HCT116 (cell line): ENCODE measurements at regions not wholly inside any gene's neighbourhood (a gene's known extent, or its start where the extent isn't known, plus 50 kb on each side); places are given as distances from the start of the nearest gene placed in this dataset.

Experiments
- ATAC-seq: fragments of 200-7000 bp; cut with Tn5 transposase; 2 replicates; pipeline ENCODE4 v1.9.1; 2020; ENCODE audit warnings: mild to moderate bottlenecking, moderate library complexity
- BruUV-seq: library from RNA; stranded (reverse); fragments of 400-500 nt; replicated peaks from 2 replicates; lab custom pipeline; 2021; lab: Mats Ljungman, UMichigan
- CTCF ChIA-PET: fragments of 300-600 bp; sonication (Branson Sonifier 250); formaldehyde crosslinking; loops from one replicate; lab custom pipeline; 2021; ENCODE audit warnings: antibody characterized with exemption; lab: Charles Lee
- POLR2A ChIA-PET: fragments of 300-600, 350-600 bp; sonication (Branson Sonifier 250); formaldehyde crosslinking; loops from one replicate; lab custom pipeline; 2021; ENCODE audit warnings: antibody characterized with exemption; lab: Charles Lee
- RAD21 ChIA-PET, 2 experiments: fragments of 300-600 bp; sonication (Branson Sonifier 250); formaldehyde crosslinking; loops; one replicate each; lab custom pipeline; 2023; ENCODE audit warnings: low total read pairs in 2 of 2; ENCODE audit not compliant: uncharacterized antibody in 2 of 2, unreplicated experiment in 2 of 2, low non-redundant PET in 1 of 2; lab: Charles Lee
- DNase-seq: peaks from one replicate; pipeline ENCODE4 v3.0.0-alpha.2; 2010; ENCODE audit warnings: low read depth, low spot score
- H2AFZ ChIP-seq: fragments of 200-600 bp; shearing (Covaris generic), sonication (generic); 2 replicates; pipeline ENCODE4 v1.6.1; 2017; ENCODE audit warnings: low read depth, mixed run types, mixed read lengths, antibody characterized with exemption, low read length; ENCODE audit not compliant: poor library complexity, severe bottlenecking
- H3K27ac ChIP-seq: 2 replicates; pipeline ENCODE4 v1.5.1; 2012; ENCODE audit warnings: low read depth, low read length
- H3K27me3 ChIP-seq: fragments of 200-600 bp; sonication (generic); 2 replicates; pipeline ENCODE4 v1.6.1; 2016; ENCODE audit warnings: mixed run types, low read length, mixed read lengths; ENCODE audit not compliant: insufficient read depth
- H3K36me3 ChIP-seq, 2 experiments: fragments of 200-500 bp in 1 of 2; fragments of 200-600 bp in 1 of 2; sonication (Bioruptor generic) in 1 of 2; sonication (generic) in 1 of 2; 2 replicates each; pipeline versions ENCODE4 v1.5.1 to v1.6.1; 2014 to 2016; ENCODE audit warnings: low read length in 2 of 2, inconsistent platforms in 1 of 2, mixed read lengths in 1 of 2, mixed run types in 1 of 2; ENCODE audit not compliant: insufficient read depth in 2 of 2, control insufficient read depth in 1 of 2
- H3K4me1 ChIP-seq, 2 experiments: fragments of 200-600 bp in 1 of 2; sonication (generic) in 1 of 2; 2 replicates each; pipeline versions ENCODE4 v1.5.1 to v1.6.1; 2012 to 2017; ENCODE audit warnings: low read length in 2 of 2, inconsistent platforms in 1 of 2, mild to moderate bottlenecking in 1 of 2, mixed read lengths in 1 of 2, mixed run types in 1 of 2, moderate library complexity in 1 of 2; ENCODE audit not compliant: insufficient read depth in 2 of 2, control insufficient read depth in 1 of 2
- H3K4me2 ChIP-seq: fragments of 200-600 bp; sonication (generic); 2 replicates; pipeline ENCODE4 v1.6.1; 2017; ENCODE audit warnings: mixed run types, low read length, mixed read lengths
- H3K4me3 ChIP-seq, 2 experiments: fragments of 200-600 bp in 1 of 2; sonication (generic) in 1 of 2; replicated peaks in 1 of 2; 2 replicates each; pipeline ENCODE4 v1.5.1; 2011 to 2016; ENCODE audit warnings: low read length in 2 of 2, control low read depth in 1 of 2, low read depth in 1 of 2, mild to moderate bottlenecking in 1 of 2, mixed read lengths in 1 of 2, mixed run types in 1 of 2
- H3K79me2 ChIP-seq: fragments of 200-600 bp; sonication (generic); 2 replicates; pipeline ENCODE4 v1.6.1; 2017; ENCODE audit warnings: mild to moderate bottlenecking, mixed run types, low read length, moderate library complexity, mixed read lengths; ENCODE audit not compliant: insufficient read depth
- H3K9ac ChIP-seq: fragments of 200-600 bp; sonication (generic); 2 replicates; pipeline ENCODE4 v1.6.1; 2016; ENCODE audit warnings: low read length, mixed read lengths
- H3K9me2 ChIP-seq: fragments of 200-600 bp; sonication (generic), shearing (Covaris generic); 2 replicates; pipeline ENCODE4 v1.6.1; 2017; ENCODE audit warnings: mixed run types, mild to moderate bottlenecking, moderate library complexity; ENCODE audit not compliant: insufficient read depth
- H3K9me3 ChIP-seq, 2 experiments: fragments of 200-500 bp in 1 of 2; fragments of 200-600 bp in 1 of 2; sonication (Bioruptor generic) in 1 of 2; sonication (generic) in 1 of 2; 2 replicates each; pipeline ENCODE4 v1.6.1; 2014 to 2017; ENCODE audit warnings: low read length in 2 of 2, mixed read lengths in 2 of 2, inconsistent platforms in 1 of 2, low read depth in 1 of 2, mild to moderate bottlenecking in 1 of 2, mixed run types in 1 of 2, moderate library complexity in 1 of 2; ENCODE audit not compliant: control insufficient read depth in 1 of 2, insufficient read depth in 1 of 2
- H4K20me1 ChIP-seq: fragments of 200-600 bp; sonication (generic), shearing (Covaris generic); 2 replicates; pipeline ENCODE4 v1.6.1; 2017; ENCODE audit warnings: mixed run types, mild to moderate bottlenecking, moderate library complexity; ENCODE audit not compliant: insufficient read depth
- CBX3 ChIP-seq: IDR thresholded peaks from 2 replicates; pipeline ENCODE4 v1.6.1; 2012; ENCODE audit warnings: low read depth
- CEBPB ChIP-seq: IDR thresholded peaks from 2 replicates; pipeline ENCODE4 v1.6.1; 2012; ENCODE audit warnings: low read depth
- CTCF ChIP-seq, 3 experiments: fragments of 200-600 bp in 1 of 3; sonication (generic) in 1 of 3; IDR thresholded peaks in 2 of 3; conservative IDR thresholded peaks in 1 of 3; 2 replicates each; pipeline ENCODE4 v1.5.1; 2012 to 2017; ENCODE audit warnings: low read depth in 2 of 3, low read length in 2 of 3, antibody characterized with exemption in 1 of 3, borderline replicate concordance in 1 of 3, control low read depth in 1 of 3, mild to moderate bottlenecking in 1 of 3, mixed read lengths in 1 of 3, mixed run types in 1 of 3, moderate library complexity in 1 of 3; ENCODE audit not compliant: insufficient read depth in 1 of 3
- EZH2phosphoT487 ChIP-seq: fragments of 200-600 bp; IDR thresholded peaks from 2 replicates; pipeline ENCODE4 v1.6.1; 2018; ENCODE audit warnings: antibody characterized with exemption, borderline replicate concordance
- FOSL1 ChIP-seq: IDR thresholded peaks from 2 replicates; pipeline ENCODE4 v1.6.1; 2012; ENCODE audit warnings: low read depth
- JUND ChIP-seq: IDR thresholded peaks from 2 replicates; pipeline ENCODE4 v1.6.1; 2012
- POLR2A ChIP-seq: IDR thresholded peaks from 2 replicates; pipeline ENCODE4 v1.7.0; 2011; ENCODE audit warnings: borderline replicate concordance; ENCODE audit not compliant: insufficient read depth, insufficient read length; ENCODE audit errors: extremely low read depth
- RAD21 ChIP-seq: IDR thresholded peaks from 2 replicates; pipeline ENCODE4 v1.6.1; 2012; ENCODE audit warnings: low read depth, mild to moderate bottlenecking
- REST ChIP-seq: IDR thresholded peaks from 2 replicates; pipeline ENCODE4 v1.6.1; 2012; ENCODE audit warnings: low read depth
- SRF ChIP-seq: IDR thresholded peaks from 2 replicates; pipeline ENCODE4 v1.6.1; 2012; ENCODE audit warnings: low read depth
- TCF7L2 ChIP-seq: IDR thresholded peaks from 2 replicates; pipeline ENCODE4 v1.7.0; 2011; ENCODE audit warnings: borderline replicate concordance, inconsistent platforms; ENCODE audit not compliant: insufficient read depth, insufficient read length; ENCODE audit errors: extremely low read depth
- YY1 ChIP-seq: IDR thresholded peaks from 2 replicates; pipeline ENCODE4 v1.6.1; 2011; ENCODE audit warnings: low read length, low read depth, moderate library complexity, mild to moderate bottlenecking; ENCODE audit not compliant: insufficient replicate concordance; ENCODE audit errors: extremely low read depth
- ZNF274 ChIP-seq: fragments of 200-500 bp; sonication (Bioruptor generic); IDR thresholded peaks from 2 replicates; pipeline ENCODE4 v1.6.1; 2014; ENCODE audit warnings: mild to moderate bottlenecking, low read depth, low read length, inconsistent platforms
- intact Hi-C: fragments of 100-400 bp; cut with micrococcal nuclease; formaldehyde crosslinking; loops from 2 replicates; pipeline ENCODE4 v1.10.0; 2022
- TF ChIP-seq, protein P1 (sequence below): IDR thresholded peaks from 2 replicates; pipeline ENCODE4 v1.6.1; 2012
- TF ChIP-seq, protein P2 (sequence below): IDR thresholded peaks from 2 replicates; pipeline ENCODE4 v1.6.1; 2011; ENCODE audit warnings: mild to moderate bottlenecking, low read length, moderate library complexity; ENCODE audit not compliant: insufficient replicate concordance; ENCODE audit errors: extremely low read depth

DNA sequence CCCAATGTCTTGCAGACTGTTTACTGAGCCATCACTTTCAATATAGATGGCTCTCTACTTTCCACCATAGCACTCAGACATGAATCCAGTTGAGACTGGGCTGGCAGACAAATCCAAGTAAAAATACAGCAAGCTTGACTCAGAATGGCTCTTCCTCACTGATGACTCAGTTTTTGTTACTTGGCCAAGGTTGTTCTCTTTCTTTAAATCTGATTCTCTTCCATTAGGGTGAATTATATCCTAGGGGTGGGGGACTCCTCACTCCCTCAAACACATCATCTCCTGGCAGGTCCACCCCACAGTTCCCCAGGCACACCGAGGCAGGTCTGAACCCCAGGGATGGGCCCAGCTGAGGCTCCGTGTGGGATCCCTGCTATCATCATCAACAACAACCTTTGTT is 157.9 kb downstream of the MEX3B start:
- BruUV-seq = no TSS peak
- Histone ChIP-seq H2AFZ (no peak overlapping the region), H3K27me3 (peaks cover 17% of the 10 kb centered on the region; the same call in 1 of the 2 replicates), H3K9ac (no peak overlapping the region), H3K4me2 (no peak overlapping the region), H4K20me1 (no peaks in the 10 kb centered on the region), H3K79me2 (no peaks in the 10 kb centered on the region), H3K4me3 (no peak overlapping the region), H3K27ac (no peak overlapping the region), H3K9me3 (no peaks in the 10 kb centered on the region), H3K36me3 (no peaks in the 10 kb centered on the region), H3K9me2 (no peaks in the 10 kb centered on the region), H3K4me1 (no peaks in the 10 kb centered on the region)
- ChIA-PET POLR2A (no interaction called here), RAD21 (no interaction called here), CTCF (no interaction called here)
- DNase-seq = no peak
- no peak for ATAC-seq
- no peak for TF ChIP-seq JUND
- TF ChIP-seq REST = no peak
- no peak for TF ChIP-seq SRF
- no peak for TF ChIP-seq POLR2A
- no peak for TF ChIP-seq ZNF274
- TF ChIP-seq RAD21 = no peak
- TF ChIP-seq CBX3 = no peak
- TF ChIP-seq YY1 = no peak
- no peak for TF ChIP-seq FOSL1
- TF ChIP-seq, protein P1, sequence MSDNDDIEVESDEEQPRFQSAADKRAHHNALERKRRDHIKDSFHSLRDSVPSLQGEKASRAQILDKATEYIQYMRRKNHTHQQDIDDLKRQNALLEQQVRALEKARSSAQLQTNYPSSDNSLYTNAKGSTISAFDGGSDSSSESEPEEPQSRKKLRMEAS = no peak
- TF ChIP-seq TCF7L2 = no peak
- TF ChIP-seq EZH2phosphoT487 = no peak
- no peak for TF ChIP-seq CEBPB
- TF ChIP-seq, protein P2, sequence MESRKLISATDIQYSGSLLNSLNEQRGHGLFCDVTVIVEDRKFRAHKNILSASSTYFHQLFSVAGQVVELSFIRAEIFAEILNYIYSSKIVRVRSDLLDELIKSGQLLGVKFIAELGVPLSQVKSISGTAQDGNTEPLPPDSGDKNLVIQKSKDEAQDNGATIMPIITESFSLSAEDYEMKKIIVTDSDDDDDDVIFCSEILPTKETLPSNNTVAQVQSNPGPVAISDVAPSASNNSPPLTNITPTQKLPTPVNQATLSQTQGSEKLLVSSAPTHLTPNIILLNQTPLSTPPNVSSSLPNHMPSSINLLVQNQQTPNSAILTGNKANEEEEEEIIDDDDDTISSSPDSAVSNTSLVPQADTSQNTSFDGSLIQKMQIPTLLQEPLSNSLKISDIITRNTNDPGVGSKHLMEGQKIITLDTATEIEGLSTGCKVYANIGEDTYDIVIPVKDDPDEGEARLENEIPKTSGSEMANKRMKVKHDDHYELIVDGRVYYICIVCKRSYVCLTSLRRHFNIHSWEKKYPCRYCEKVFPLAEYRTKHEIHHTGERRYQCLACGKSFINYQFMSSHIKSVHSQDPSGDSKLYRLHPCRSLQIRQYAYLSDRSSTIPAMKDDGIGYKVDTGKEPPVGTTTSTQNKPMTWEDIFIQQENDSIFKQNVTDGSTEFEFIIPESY = no peak
- no peak for TF ChIP-seq CTCF (IDR thresholded peaks at IDR 0.05 in 2 of 3, conservative IDR thresholded peaks at IDR 0.05 in 1 of 3; ENCODE audit: borderline replicate concordance in 1 of 3, insufficient read depth in 1 of 3, low read depth in 2 of 3, low read length in 2 of 3)
- intact Hi-C loops = no loop called here
